IMR-90 (cell line): ENCODE measurements at regions not wholly inside any gene's neighbourhood (a gene's known extent, or its start where the extent isn't known, plus 50 kb on each side); places are given as distances from the start of the nearest gene placed in this dataset.
"Not testable (repeated sequence)": the region's sequence is repeated elsewhere in the genome, so short reads cannot be mapped to it uniquely, and the experiment has no call there.

Experiments
- ATAC-seq: fragments of 200-7000 bp; cut with Tn5 transposase; 2 replicates; pipeline ENCODE4 v1.9.1; 2020; ENCODE audit warnings: low read depth, mild to moderate bottlenecking, moderate library complexity
- BruUV-seq: library from RNA; stranded (reverse); fragments of 400-500 nt; replicated peaks from 2 replicates; lab custom pipeline; 2021; lab: Mats Ljungman, UMichigan
- CTCF ChIA-PET: fragments of 300-600 bp; formaldehyde crosslinking; extraction: SDS; loops from one replicate; lab custom pipeline; 2021; ENCODE audit warnings: antibody characterized with exemption; lab: Yijun Ruan, JAX
- POLR2A ChIA-PET: fragments of 300-600 bp; sonication (Branson Sonifier 250); formaldehyde crosslinking; loops from one replicate; lab custom pipeline; 2022; ENCODE audit warnings: antibody characterized with exemption; ENCODE audit not compliant: unreplicated experiment; lab: Charles Lee
- DNase-seq: peaks from one replicate; pipeline ENCODE4 v3.0.0; 2013
- H2AFZ ChIP-seq: replicated peaks from 2 replicates; pipeline ENCODE3; 2013; ENCODE audit warnings: low read length, mild to moderate bottlenecking; ENCODE audit not compliant: poor library complexity
- H2AK5ac ChIP-seq: 2 replicates; pipeline ENCODE4 v1.6.1; 2013; ENCODE audit warnings: low read depth, low read length, inconsistent platforms
- H2AK9ac ChIP-seq: replicated peaks from 2 replicates; pipeline ENCODE3; 2013; ENCODE audit warnings: mild to moderate bottlenecking, low read depth, low read length, moderate library complexity; ENCODE audit not compliant: poor library complexity
- H2BK120ac ChIP-seq: 2 replicates; pipeline ENCODE4 v1.6.1; 2013; ENCODE audit warnings: low read depth, low read length, inconsistent platforms
- H2BK15ac ChIP-seq: 3 replicates; pipeline ENCODE4 v1.6.1; 2013; ENCODE audit warnings: low read depth, low read length, inconsistent platforms
- H2BK20ac ChIP-seq: 2 replicates; pipeline ENCODE4 v1.6.1; 2013; ENCODE audit warnings: low read depth, mild to moderate bottlenecking, inconsistent platforms, low read length, moderate library complexity
- H2BK5ac ChIP-seq: 2 replicates; pipeline ENCODE4 v1.6.1; 2013; ENCODE audit warnings: mild to moderate bottlenecking, low read depth, low read length, inconsistent platforms; ENCODE audit not compliant: poor library complexity, severe bottlenecking
- H3K14ac ChIP-seq: replicated peaks from 2 replicates; pipeline ENCODE4 v1.6.1; 2013; ENCODE audit warnings: low read depth, low read length, inconsistent platforms
- H3K18ac ChIP-seq: 2 replicates; pipeline ENCODE4 v1.6.1; 2013; ENCODE audit warnings: low read depth, low read length, control low read depth
- H3K23ac ChIP-seq: 2 replicates; pipeline ENCODE4 v1.6.1; 2013; ENCODE audit warnings: low read depth, low read length, inconsistent platforms
- H3K27ac ChIP-seq: 2 replicates; pipeline ENCODE4 v1.5.1; 2013; ENCODE audit warnings: mild to moderate bottlenecking, control low read depth, low read length; ENCODE audit not compliant: insufficient read depth
- H3K27me3 ChIP-seq: 2 replicates; pipeline ENCODE4 v1.6.1; 2013; ENCODE audit warnings: low read length; ENCODE audit not compliant: control insufficient read depth, insufficient read depth
- H3K36me3 ChIP-seq: 2 replicates; pipeline ENCODE4 v1.6.1; 2013; ENCODE audit warnings: low read length, mixed read lengths; ENCODE audit not compliant: control insufficient read depth, insufficient read depth
- H3K4ac ChIP-seq: 2 replicates; pipeline ENCODE4 v1.6.1; 2013; ENCODE audit warnings: low read depth, low read length, inconsistent platforms
- H3K4me1 ChIP-seq: 2 replicates; pipeline ENCODE4 v1.6.1; 2013; ENCODE audit warnings: low read length, mixed read lengths; ENCODE audit not compliant: control insufficient read depth, insufficient read depth
- H3K4me2 ChIP-seq: 2 replicates; pipeline ENCODE4 v1.6.1; 2013; ENCODE audit warnings: low read depth, mild to moderate bottlenecking, control low read depth, low read length, moderate library complexity
- H3K4me3 ChIP-seq: 2 replicates; pipeline ENCODE4 v1.5.1; 2013; ENCODE audit warnings: low read depth, mild to moderate bottlenecking, control low read depth, low read length, moderate library complexity; ENCODE audit not compliant: insufficient read depth
- H3K56ac ChIP-seq: 2 replicates; pipeline ENCODE4 v1.6.1; 2013; ENCODE audit warnings: low read length, inconsistent platforms; ENCODE audit not compliant: insufficient read depth; ENCODE audit errors: extremely low read depth
- H3K79me1 ChIP-seq, 2 experiments: 2 replicates each; pipeline ENCODE4 v1.6.1; 2013; ENCODE audit warnings: low read length in 2 of 2, inconsistent platforms in 1 of 2, low read depth in 1 of 2
- H3K9ac ChIP-seq: 2 replicates; pipeline ENCODE4 v1.6.1; 2013; ENCODE audit warnings: low read depth, low read length, control low read depth
- H3K9me1 ChIP-seq: 2 replicates; pipeline ENCODE4 v1.6.1; 2013; ENCODE audit warnings: low read length, inconsistent platforms; ENCODE audit not compliant: insufficient read depth
- H3K9me3 ChIP-seq: 2 replicates; pipeline ENCODE4 v1.6.1; 2013; ENCODE audit warnings: low read length; ENCODE audit not compliant: control insufficient read depth, insufficient read depth
- H4K20me1 ChIP-seq: 2 replicates; pipeline ENCODE4 v1.6.1; 2013; ENCODE audit warnings: low read length, inconsistent platforms; ENCODE audit not compliant: insufficient read depth
- H4K5ac ChIP-seq: 2 replicates; pipeline ENCODE4 v1.6.1; 2013; ENCODE audit warnings: mild to moderate bottlenecking, low read depth, low read length, control low read depth
- H4K8ac ChIP-seq, 2 experiments: 2 replicates each; pipeline ENCODE4 v1.6.1; 2013; ENCODE audit warnings: low read depth in 2 of 2, low read length in 2 of 2, control low read depth in 1 of 2, inconsistent platforms in 1 of 2
- H4K91ac ChIP-seq: 2 replicates; pipeline ENCODE4 v1.6.1; 2013; ENCODE audit warnings: low read depth, low read length, inconsistent platforms; ENCODE audit not compliant: insufficient read depth
- BHLHE40 ChIP-seq: fragments of 150-350 bp; IDR thresholded peaks from 2 replicates; pipeline ENCODE4 v1.6.1; 2016; ENCODE audit warnings: mild to moderate bottlenecking, low read depth, low read length
- CTCF ChIP-seq: conservative IDR thresholded peaks from 2 replicates; pipeline ENCODE4 v1.5.1; 2012; ENCODE audit warnings: mild to moderate bottlenecking, low read depth, low read length, improper control_type of control experiment
- MAZ ChIP-seq: IDR thresholded peaks from 2 replicates; pipeline ENCODE4 v1.6.1; 2012; ENCODE audit warnings: low read depth, mild to moderate bottlenecking, low read length, improper control_type of control experiment, moderate library complexity, borderline replicate concordance
- MXI1 ChIP-seq: IDR thresholded peaks from 2 replicates; pipeline ENCODE4 v1.6.1; 2012; ENCODE audit warnings: low read depth, mild to moderate bottlenecking, low read length, moderate library complexity, borderline replicate concordance
- WGBS, 2 experiments: methylation state at CpG; one replicate each; pipeline versions ENCODE4 v1.1.5 to v1.1.7; 2013; ENCODE audit warnings: missing lambda C conversion rate in 2 of 2; ENCODE audit not compliant: insufficient read length in 1 of 2; ENCODE audit errors: extremely low coverage in 2 of 2; 5-methylcytosine and 5-hydroxymethylcytosine counted together
- dilution Hi-C: fragments of 300-500 bp; cut with HindIII; formaldehyde crosslinking; loops from one replicate; pipeline ENCODE4 v1.14.3; 2018; ENCODE audit warnings: low sequenced_read_pairs; ENCODE audit not compliant: unreplicated experiment
- in situ Hi-C: fragments of 300-500 bp; cut with MboI; formaldehyde crosslinking; loops from 3 replicates; pipeline ENCODE4 v1.14.3; 2019; ENCODE audit warnings: low sequenced_read_pairs, inconsistent platforms, mixed read lengths
- intact Hi-C: fragments of 100-400 bp; cut with micrococcal nuclease; formaldehyde crosslinking; loops from 2 replicates; pipeline ENCODE4 v1.10.0; 2022

DNA sequence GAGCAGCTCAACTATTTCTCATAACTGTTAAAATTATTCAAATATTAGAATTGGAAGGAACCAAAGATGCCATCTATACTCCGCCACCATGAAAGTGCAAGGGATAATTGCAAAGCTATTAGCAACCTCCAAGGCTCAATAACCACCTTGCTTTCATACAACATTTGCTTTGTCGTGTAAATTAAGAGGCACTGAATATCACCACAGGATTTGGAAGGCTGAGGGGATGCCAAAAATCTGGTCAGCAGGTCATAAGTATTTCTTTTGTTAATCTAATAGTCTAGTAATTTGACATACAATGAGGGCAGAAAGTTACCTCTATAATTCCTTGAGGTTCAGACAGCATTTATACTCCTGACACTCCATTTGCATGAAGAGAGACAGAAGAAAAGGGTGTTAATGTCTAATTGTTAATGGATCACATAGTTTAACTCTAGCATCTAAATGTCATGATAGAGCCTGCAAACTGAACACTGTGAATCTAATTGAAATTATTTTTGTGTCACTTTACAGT, 200.9 kb upstream of the DIAPH2 start:
- Histone ChIP-seq H2BK120ac (no peak overlapping the region), H2AK5ac (no peak overlapping the region), H3K4ac (no peak overlapping the region), H3K9me3 (no peaks in the 10 kb centered on the region), H3K56ac (no peak overlapping the region), H3K79me1 (no peaks in the 10 kb centered on the region), H3K18ac (no peak overlapping the region), H3K27me3 (no peaks in the 10 kb centered on the region), H3K27ac (no peak overlapping the region), H2BK20ac (no peak overlapping the region), H2AK9ac (no peak overlapping the region), H3K9ac (no peak overlapping the region), H3K9me1 (no peaks in the 10 kb centered on the region), H3K23ac (no peak overlapping the region), H4K20me1 (no peaks in the 10 kb centered on the region), H2BK15ac (no peak overlapping the region), H2BK5ac (no peak overlapping the region), H3K4me3 (no peak overlapping the region), H3K4me2 (no peak overlapping the region), H3K4me1 (no peaks in the 10 kb centered on the region), H3K36me3 (no peaks in the 10 kb centered on the region), H4K8ac (no peak overlapping the region), H4K91ac (no peak overlapping the region), H2AFZ (no peak overlapping the region), H3K14ac (no peak overlapping the region), H4K5ac (no peak overlapping the region)
- intact Hi-C loops: no loop called here
- TF ChIP-seq MAZ (no peak), BHLHE40 (no peak), MXI1 (no peak), CTCF (no peak)
- no CpG with 5 or more reads among the region's 2 CpGs for WGBS, 2 experiments
- CTCF ChIA-PET: no interaction called here
- POLR2A ChIA-PET: no interaction called here
- dilution Hi-C loops: no loop called here
- ATAC-seq (no peak), DNase-seq (no peak)
- no TSS peak for BruUV-seq
- in situ Hi-C loops: no loop called here

DNA sequence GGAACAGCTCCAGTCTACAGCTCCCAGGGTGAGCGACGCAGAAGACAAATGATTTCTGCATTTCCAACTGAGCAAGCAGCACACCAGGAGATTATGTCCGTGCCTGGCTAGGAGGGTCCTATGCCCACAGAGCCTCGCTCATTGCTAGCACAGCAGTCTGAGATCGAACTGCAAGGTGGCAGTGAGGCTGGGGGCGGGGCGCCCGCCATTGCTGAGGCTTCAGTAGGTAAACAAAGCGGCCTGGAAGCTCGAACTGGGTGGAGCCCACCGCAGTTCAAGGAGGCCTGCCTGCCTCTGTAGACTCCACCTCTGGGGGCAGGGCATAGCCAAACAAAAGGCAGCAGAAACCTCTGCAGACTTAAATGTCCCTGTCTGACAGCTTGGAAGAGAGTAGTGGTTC, 198.0 kb upstream of the DIAPH2 start:
- H3K14ac ChIP-seq, H3K27me3 ChIP-seq, H3K79me1 ChIP-seq, H4K20me1 ChIP-seq, H2AFZ ChIP-seq, H3K9me1 ChIP-seq, H3K4me2 ChIP-seq, H2BK15ac ChIP-seq, H3K27ac ChIP-seq, BruUV-seq, H3K18ac ChIP-seq, H4K91ac ChIP-seq, H2BK120ac ChIP-seq, dilution Hi-C loops, H3K9ac ChIP-seq, ATAC-seq, intact Hi-C loops, H3K4me3 ChIP-seq, H2BK5ac ChIP-seq, H3K4me1 ChIP-seq, H3K4ac ChIP-seq, POLR2A ChIA-PET, H4K8ac ChIP-seq, H2AK5ac ChIP-seq, DNase-seq, CTCF ChIA-PET, H2AK9ac ChIP-seq, H4K5ac ChIP-seq, H3K9me3 ChIP-seq, H2BK20ac ChIP-seq, H3K23ac ChIP-seq, in situ Hi-C loops, H3K36me3 ChIP-seq, H3K56ac ChIP-seq: not testable (repeated sequence)
- 100% methylated on average over 2 of the region's 11 CpGs; no CpG with 5 or more reads in 1 of the 2 experiments for WGBS, 2 experiments
